ENCODE measurements at regions not wholly inside any gene's neighbourhood (a gene's known extent, or its start where the extent isn't known, plus 50 kb on each side); places are given as distances from the start of the nearest gene placed in this dataset.

DNA sequence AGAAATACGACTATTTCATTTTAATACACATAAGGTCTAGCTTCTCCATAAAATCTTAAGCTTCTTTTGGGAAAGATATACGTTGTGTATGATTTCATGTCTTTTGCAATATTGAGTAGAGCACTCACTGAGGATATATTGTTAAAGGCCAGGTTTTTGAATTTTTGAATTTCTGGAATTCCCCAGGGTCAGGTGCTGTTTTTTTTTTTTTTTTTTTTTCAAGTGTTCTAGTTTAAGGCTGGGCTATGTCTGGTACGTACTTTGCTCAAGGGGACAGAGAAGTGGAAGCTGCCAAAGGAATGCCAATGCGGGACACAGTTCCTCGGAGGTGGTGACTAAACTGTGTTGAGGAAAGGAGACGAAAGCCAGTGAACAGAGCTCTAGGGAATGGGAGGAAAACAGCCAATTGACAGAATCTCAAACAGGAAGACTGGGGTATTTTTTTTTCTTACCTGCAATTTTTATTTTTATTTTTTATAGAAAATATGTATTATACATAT lies 510.5 kb upstream of the CBLB start:
- DNase-seq (ENCODE audit: low read depth in 1 of 2, low spot score in 1 of 2): no peak

DNA sequence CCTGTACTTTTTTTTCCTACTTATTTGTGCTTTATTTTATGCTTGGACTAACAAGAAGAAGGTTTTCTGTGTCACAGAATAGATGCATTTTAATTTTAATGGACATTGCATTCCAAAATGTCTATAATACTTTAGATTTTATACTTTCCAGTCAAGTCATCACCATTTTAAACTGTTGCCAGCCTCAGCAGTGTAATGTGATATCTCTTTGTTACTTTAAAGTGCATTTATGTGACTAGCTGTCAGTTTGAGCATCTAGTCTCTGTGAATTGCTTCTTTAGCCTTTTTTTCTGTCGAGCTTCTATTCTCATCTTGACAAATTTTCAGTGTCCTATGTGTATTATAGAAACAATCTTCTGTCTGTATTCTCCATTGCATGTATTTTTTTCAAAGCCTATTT lies 511.4 kb upstream of the CBLB start:
- no peak for DNase-seq (ENCODE audit: low read depth in 1 of 2, low spot score in 1 of 2)
- H3K27ac ChIP-seq (replicated peaks): no peak overlapping the region
- no peaks in the 10 kb centered on the region for H3K27me3 ChIP-seq (ENCODE audit: insufficient read depth, poor library complexity, severe bottlenecking)
- H3K4me3 ChIP-seq (replicated peaks; ENCODE audit: insufficient read depth, low read length): no peak overlapping the region
- TF ChIP-seq, protein P1, sequence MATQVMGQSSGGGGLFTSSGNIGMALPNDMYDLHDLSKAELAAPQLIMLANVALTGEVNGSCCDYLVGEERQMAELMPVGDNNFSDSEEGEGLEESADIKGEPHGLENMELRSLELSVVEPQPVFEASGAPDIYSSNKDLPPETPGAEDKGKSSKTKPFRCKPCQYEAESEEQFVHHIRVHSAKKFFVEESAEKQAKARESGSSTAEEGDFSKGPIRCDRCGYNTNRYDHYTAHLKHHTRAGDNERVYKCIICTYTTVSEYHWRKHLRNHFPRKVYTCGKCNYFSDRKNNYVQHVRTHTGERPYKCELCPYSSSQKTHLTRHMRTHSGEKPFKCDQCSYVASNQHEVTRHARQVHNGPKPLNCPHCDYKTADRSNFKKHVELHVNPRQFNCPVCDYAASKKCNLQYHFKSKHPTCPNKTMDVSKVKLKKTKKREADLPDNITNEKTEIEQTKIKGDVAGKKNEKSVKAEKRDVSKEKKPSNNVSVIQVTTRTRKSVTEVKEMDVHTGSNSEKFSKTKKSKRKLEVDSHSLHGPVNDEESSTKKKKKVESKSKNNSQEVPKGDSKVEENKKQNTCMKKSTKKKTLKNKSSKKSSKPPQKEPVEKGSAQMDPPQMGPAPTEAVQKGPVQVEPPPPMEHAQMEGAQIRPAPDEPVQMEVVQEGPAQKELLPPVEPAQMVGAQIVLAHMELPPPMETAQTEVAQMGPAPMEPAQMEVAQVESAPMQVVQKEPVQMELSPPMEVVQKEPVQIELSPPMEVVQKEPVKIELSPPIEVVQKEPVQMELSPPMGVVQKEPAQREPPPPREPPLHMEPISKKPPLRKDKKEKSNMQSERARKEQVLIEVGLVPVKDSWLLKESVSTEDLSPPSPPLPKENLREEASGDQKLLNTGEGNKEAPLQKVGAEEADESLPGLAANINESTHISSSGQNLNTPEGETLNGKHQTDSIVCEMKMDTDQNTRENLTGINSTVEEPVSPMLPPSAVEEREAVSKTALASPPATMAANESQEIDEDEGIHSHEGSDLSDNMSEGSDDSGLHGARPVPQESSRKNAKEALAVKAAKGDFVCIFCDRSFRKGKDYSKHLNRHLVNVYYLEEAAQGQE (IDR thresholded peaks at IDR 0.05; ENCODE audit: insufficient replicate concordance, low read depth): no peak
- TF ChIP-seq POLR2AphosphoS5 (IDR thresholded peaks at IDR 0.05; ENCODE audit: low read depth) (no peak), SPI1 (IDR thresholded peaks at IDR 0.05; ENCODE audit: borderline replicate concordance, low read depth) (no peak)
- TF ChIP-seq, protein P2, sequence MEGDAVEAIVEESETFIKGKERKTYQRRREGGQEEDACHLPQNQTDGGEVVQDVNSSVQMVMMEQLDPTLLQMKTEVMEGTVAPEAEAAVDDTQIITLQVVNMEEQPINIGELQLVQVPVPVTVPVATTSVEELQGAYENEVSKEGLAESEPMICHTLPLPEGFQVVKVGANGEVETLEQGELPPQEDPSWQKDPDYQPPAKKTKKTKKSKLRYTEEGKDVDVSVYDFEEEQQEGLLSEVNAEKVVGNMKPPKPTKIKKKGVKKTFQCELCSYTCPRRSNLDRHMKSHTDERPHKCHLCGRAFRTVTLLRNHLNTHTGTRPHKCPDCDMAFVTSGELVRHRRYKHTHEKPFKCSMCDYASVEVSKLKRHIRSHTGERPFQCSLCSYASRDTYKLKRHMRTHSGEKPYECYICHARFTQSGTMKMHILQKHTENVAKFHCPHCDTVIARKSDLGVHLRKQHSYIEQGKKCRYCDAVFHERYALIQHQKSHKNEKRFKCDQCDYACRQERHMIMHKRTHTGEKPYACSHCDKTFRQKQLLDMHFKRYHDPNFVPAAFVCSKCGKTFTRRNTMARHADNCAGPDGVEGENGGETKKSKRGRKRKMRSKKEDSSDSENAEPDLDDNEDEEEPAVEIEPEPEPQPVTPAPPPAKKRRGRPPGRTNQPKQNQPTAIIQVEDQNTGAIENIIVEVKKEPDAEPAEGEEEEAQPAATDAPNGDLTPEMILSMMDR (IDR thresholded peaks at IDR 0.05; ENCODE audit: insufficient read depth, low read length): no peak

More for the DNA sequence above, 510.5 kb upstream of the CBLB start:
- no peak overlapping the region for H3K4me3 ChIP-seq (replicated peaks; ENCODE audit: insufficient read depth, low read length)
- H3K27ac ChIP-seq (replicated peaks): no peak overlapping the region
- no peaks in the 10 kb centered on the region for H3K27me3 ChIP-seq (ENCODE audit: insufficient read depth, poor library complexity, severe bottlenecking)
- TF ChIP-seq GABPA (IDR thresholded peaks at IDR 0.05; ENCODE audit: low read depth): no peak
- TF ChIP-seq, protein P1 (IDR thresholded peaks at IDR 0.05; ENCODE audit: insufficient replicate concordance, low read depth): no peak
- no peak for TF ChIP-seq SPI1 (IDR thresholded peaks at IDR 0.05; ENCODE audit: borderline replicate concordance, low read depth)
- TF ChIP-seq, protein P2 (IDR thresholded peaks at IDR 0.05; ENCODE audit: insufficient read depth, low read length): no peak
- TF ChIP-seq POLR2AphosphoS5 (IDR thresholded peaks at IDR 0.05; ENCODE audit: low read depth): no peak

DNA sequence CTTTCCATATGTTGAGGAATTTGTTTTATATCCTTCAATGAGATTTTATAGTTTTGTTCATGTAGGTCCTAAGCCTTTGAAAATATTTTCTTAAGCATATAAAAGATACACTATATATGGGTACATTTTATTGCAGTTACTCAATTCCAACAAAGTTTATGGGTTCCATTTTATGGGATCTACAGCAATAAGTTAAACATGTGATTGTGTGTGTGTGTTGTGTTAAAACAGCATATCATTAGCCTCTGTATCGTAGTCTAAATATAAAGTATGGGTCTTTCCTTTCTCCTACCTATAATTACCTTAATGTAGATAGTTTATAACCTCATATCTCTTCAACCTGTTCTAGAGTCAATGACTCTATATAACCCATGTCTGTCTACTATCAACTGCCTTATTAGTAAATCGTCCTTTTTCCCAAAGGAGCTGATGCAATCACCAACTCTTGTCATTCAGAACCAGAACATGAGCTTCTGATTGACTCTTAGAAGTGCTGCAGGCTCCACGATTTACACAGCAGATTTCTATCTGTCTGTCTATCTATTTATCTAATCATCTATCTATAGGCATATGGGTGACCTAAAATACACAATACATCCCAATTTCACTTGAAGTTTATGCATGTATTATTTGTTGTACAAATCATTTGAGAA lies 512.6 kb upstream of the CBLB start:
- H3K27ac ChIP-seq (replicated peaks): no peak overlapping the region
- no peaks in the 10 kb centered on the region for H3K27me3 ChIP-seq (ENCODE audit: insufficient read depth, poor library complexity, severe bottlenecking)
- no peak for DNase-seq (ENCODE audit: low read depth in 1 of 2, low spot score in 1 of 2)
- H3K4me3 ChIP-seq (replicated peaks; ENCODE audit: insufficient read depth, low read length): no peak overlapping the region
- no peak for TF ChIP-seq GABPA (IDR thresholded peaks at IDR 0.05; ENCODE audit: low read depth)
- TF ChIP-seq, protein P2 (IDR thresholded peaks at IDR 0.05; ENCODE audit: insufficient read depth, low read length): no peak
- no peak for TF ChIP-seq POLR2AphosphoS5 (IDR thresholded peaks at IDR 0.05; ENCODE audit: low read depth)
- TF ChIP-seq SPI1 (IDR thresholded peaks at IDR 0.05; ENCODE audit: borderline replicate concordance, low read depth): no peak
- TF ChIP-seq, protein P1 (IDR thresholded peaks at IDR 0.05; ENCODE audit: insufficient replicate concordance, low read depth): no peak

Data from HL-60 (cell line).